K562 (cell line): ENCODE measurements at regions not wholly inside any gene's neighbourhood (a gene's known extent, or its start where the extent isn't known, plus 50 kb on each side); places are given as distances from the start of the nearest gene placed in this dataset.

Experiments
- ATAC-seq: fragments of 200-7000 bp; cut with Tn5 transposase; 3 replicates; pipeline ENCODE4 v1.9.1; 2020; ENCODE audit warnings: moderate library complexity
- BruUV-seq: library from RNA; stranded (reverse); fragments of 400-500 nt; replicated peaks from 2 replicates; lab custom pipeline; 2021; lab: Mats Ljungman, UMichigan
- CTCF ChIA-PET: fragments of 300-600 bp; formaldehyde crosslinking; extraction: SDS; loops from one replicate; lab custom pipeline; 2021; ENCODE audit warnings: low intra/inter-chr PET ratio; lab: Yijun Ruan, JAX
- POLR2A ChIA-PET: fragments of 300-600, 350-650 bp; sonication (Branson Sonifier 250); formaldehyde crosslinking; extraction: SDS; loops from one replicate; lab custom pipeline; 2021; ENCODE audit warnings: antibody characterized with exemption, inconsistent platforms; lab: Yijun Ruan, JAX
- DNase-seq, 4 experiments: peaks; one replicate each; pipeline versions ENCODE4 v3.0.0 to v3.0.0-alpha.2; 2011 to 2018; ENCODE audit warnings: low spot score in 3 of 4, mixed read lengths in 3 of 4; ENCODE audit errors: extremely low read depth in 1 of 4
- FAIRE-seq: peaks from 2 replicates; lab custom pipeline; 2011; peaks lifted over from hg19 to GRCh38; lab: Jason Lieb, UNC
- H2AFZ ChIP-seq: 2 replicates; pipeline ENCODE4 v1.6.0; 2011; ENCODE audit warnings: low read depth, low read length, control low read depth, inconsistent platforms
- H3K27ac ChIP-seq: fragments of 200-600 bp; 3 replicates; pipeline ENCODE4 v1.8.0; 2011; ENCODE audit warnings: low read depth, mild to moderate bottlenecking, control low read depth, inconsistent platforms, low read length, moderate library complexity, mixed read lengths; ENCODE audit errors: extremely low read depth
- H3K27me3 ChIP-seq, 2 experiments: fragments of 300-600 bp in 1 of 2; 2 replicates in 1 of 2; 3 replicates in 1 of 2; pipeline versions ENCODE4 v1.6.0 to v1.8.0; 2011; ENCODE audit warnings: inconsistent platforms in 2 of 2, low read length in 2 of 2, mild to moderate bottlenecking in 1 of 2, mixed read lengths in 1 of 2, moderate library complexity in 1 of 2; ENCODE audit not compliant: control insufficient read depth in 2 of 2, insufficient read depth in 2 of 2
- H3K36me3 ChIP-seq: fragments of 300-600 bp; 3 replicates; pipeline ENCODE4 v1.8.0; 2011; ENCODE audit warnings: mild to moderate bottlenecking, low read length, inconsistent platforms; ENCODE audit not compliant: control insufficient read depth, insufficient read depth
- H3K4me1 ChIP-seq, 2 experiments: fragments of 200-600 bp in 1 of 2; replicated peaks in 1 of 2; 2 replicates in 1 of 2; 3 replicates in 1 of 2; pipeline versions ENCODE4 v1.5.1 to v1.8.0; 2011; ENCODE audit warnings: inconsistent platforms in 2 of 2, low read length in 2 of 2, mild to moderate bottlenecking in 1 of 2, mixed read lengths in 1 of 2, moderate library complexity in 1 of 2; ENCODE audit not compliant: control insufficient read depth in 2 of 2, insufficient read depth in 2 of 2
- H3K4me2 ChIP-seq: 2 replicates; pipeline ENCODE4 v1.6.1; 2011; ENCODE audit warnings: low read length, control low read depth, inconsistent platforms, mixed read lengths; ENCODE audit not compliant: insufficient read depth
- H3K4me3 ChIP-seq: fragments of 200-600 bp; sonication (generic), shearing (Covaris generic); 2 replicates; pipeline ENCODE4 v1.5.1; 2016; ENCODE audit warnings: control low read depth, inconsistent platforms
- H3K79me2 ChIP-seq: fragments of 200-600 bp; 3 replicates; pipeline ENCODE4 v1.8.0; 2011; ENCODE audit warnings: low read length, inconsistent platforms; ENCODE audit not compliant: control insufficient read depth, insufficient read depth
- H3K9ac ChIP-seq, 2 experiments: 2 replicates each; pipeline versions ENCODE4 v1.6.0 to v1.6.1; 2011; ENCODE audit warnings: low read depth in 2 of 2, low read length in 2 of 2, control low read depth in 1 of 2, inconsistent platforms in 1 of 2, mild to moderate bottlenecking in 1 of 2, mixed read lengths in 1 of 2; ENCODE audit not compliant: insufficient read depth in 1 of 2
- H3K9me1 ChIP-seq: one replicate; pipeline ENCODE4 v1.6.0; 2011; ENCODE audit warnings: inconsistent platforms, mild to moderate bottlenecking, low read length, moderate library complexity; ENCODE audit not compliant: control insufficient read depth, insufficient read depth
- H3K9me3 ChIP-seq: replicated peaks from 2 replicates; pipeline ENCODE4 v1.5.1; 2011; ENCODE audit warnings: low read depth, low read length, inconsistent platforms; ENCODE audit not compliant: control insufficient read depth, insufficient read depth
- H4K20me1 ChIP-seq: replicated peaks from 2 replicates; pipeline ENCODE4 v1.6.1; 2011; ENCODE audit warnings: low read length, inconsistent platforms, mixed read lengths; ENCODE audit not compliant: control insufficient read depth, insufficient read depth
- ARNT ChIP-seq, 2 experiments: fragments of 450-650 bp; IDR thresholded peaks; 2 replicates each; pipeline ENCODE4 v1.6.1; 2016; ENCODE audit warnings: mild to moderate bottlenecking in 1 of 2
- BHLHE40 ChIP-seq: IDR thresholded peaks from 2 replicates; pipeline ENCODE4 v1.6.1; 2011; ENCODE audit warnings: low read length, improper control_type of control experiment
- FUS ChIP-seq: fragments of 200-400 bp; formaldehyde crosslinking; optimal IDR thresholded peaks from 2 replicates; pipeline ENCODE3; 2017; ENCODE audit warnings: low read depth, low read length
- HNRNPLL ChIP-seq: fragments of 200-400 bp; formaldehyde crosslinking; IDR thresholded peaks from 2 replicates; pipeline ENCODE4 v1.6.1; 2017; ENCODE audit warnings: low read length, low read depth, mild to moderate bottlenecking; ENCODE audit not compliant: poor library complexity, severe bottlenecking
- NR3C1 ChIP-seq: sonication (generic); formaldehyde crosslinking; IDR thresholded peaks from 2 replicates; pipeline ENCODE4 v1.8.1; 2022; ENCODE audit warnings: missing genetic modification reagents
- XRCC3 ChIP-seq: fragments of 450-650 bp; IDR thresholded peaks from 2 replicates; pipeline ENCODE4 v1.6.1; 2017; ENCODE audit warnings: mild to moderate bottlenecking, moderate library complexity
- ZBTB40 ChIP-seq, 2 experiments: fragments of 450-650 bp in 1 of 2; sonication (generic) in 1 of 2; formaldehyde crosslinking in 1 of 2; IDR thresholded peaks; 2 replicates each; pipeline versions ENCODE4 v1.7.1 to v1.9.0; 2016 to 2022; ENCODE audit warnings: inconsistent platforms in 1 of 2, mild to moderate bottlenecking in 1 of 2, missing genetic modification reagents in 1 of 2
- WGBS: fragments of 100-300 bp; shearing (Covaris generic); methylation state at CpG from one replicate; pipeline ENCODE4 v1.1.6; 2016; ENCODE audit warnings: low coverage, mixed read lengths; ENCODE audit not compliant: insufficient coverage; ENCODE audit errors: missing lambda C conversion rate; 5-methylcytosine and 5-hydroxymethylcytosine counted together
- in situ Hi-C: fragments of 300-500 bp; cut with MboI; formaldehyde crosslinking; loops from 4 replicates; pipeline ENCODE4 v1.15.0; 2018; ENCODE audit warnings: inconsistent platforms, mixed read lengths
- intact Hi-C: fragments of 100-400 bp; cut with micrococcal nuclease; formaldehyde crosslinking; loops from 2 replicates; pipeline ENCODE4 v1.14.2; 2022
- TF ChIP-seq, protein P1 (sequence below), 2 experiments: fragments of 450-650 bp; conservative IDR thresholded peaks; 2 replicates each; pipeline ENCODE4 v1.6.1; 2017; ENCODE audit warnings: mild to moderate bottlenecking in 2 of 2, moderate library complexity in 2 of 2
- TF ChIP-seq, protein P2 (sequence below): fragments of 450-650 bp; IDR thresholded peaks from 2 replicates; pipeline ENCODE4 v1.6.1; 2016; ENCODE audit warnings: antibody characterized with exemption

GRCh38 chr9:65426231-65426630, 141.2 kb upstream of the FOXD4L5 start:
- in situ Hi-C loops, result no loop called here
- Histone ChIP-seq H4K20me1 (no peaks in the 10 kb centered on the region), H3K27me3 (no peaks in the 10 kb centered on the region), H3K9ac (no peak overlapping the region), H3K36me3 (no peaks in the 10 kb centered on the region), H2AFZ (no peak overlapping the region), H3K4me3 (no peak overlapping the region), H3K9me1 (no peaks in the 10 kb centered on the region), H3K4me1 (peaks cover 0 to 7% of the 10 kb centered on the region in 2 experiments; a peak in 3 of 5 replicates), H3K9me3 (no peaks in the 10 kb centered on the region), H3K27ac (no peak overlapping the region), H3K79me2 (no peaks in the 10 kb centered on the region), H3K4me2 (no peak overlapping the region)
- ATAC-seq (no peak), DNase-seq (no peak), FAIRE-seq (no peak)
- POLR2A ChIA-PET, result no interaction called here
- TF ChIP-seq XRCC3, result no peak
- TF ChIP-seq BHLHE40, result no peak
- no peak for TF ChIP-seq HNRNPLL
- no peak for TF ChIP-seq NR3C1
- no peak for TF ChIP-seq FUS
- TF ChIP-seq, protein P1, sequence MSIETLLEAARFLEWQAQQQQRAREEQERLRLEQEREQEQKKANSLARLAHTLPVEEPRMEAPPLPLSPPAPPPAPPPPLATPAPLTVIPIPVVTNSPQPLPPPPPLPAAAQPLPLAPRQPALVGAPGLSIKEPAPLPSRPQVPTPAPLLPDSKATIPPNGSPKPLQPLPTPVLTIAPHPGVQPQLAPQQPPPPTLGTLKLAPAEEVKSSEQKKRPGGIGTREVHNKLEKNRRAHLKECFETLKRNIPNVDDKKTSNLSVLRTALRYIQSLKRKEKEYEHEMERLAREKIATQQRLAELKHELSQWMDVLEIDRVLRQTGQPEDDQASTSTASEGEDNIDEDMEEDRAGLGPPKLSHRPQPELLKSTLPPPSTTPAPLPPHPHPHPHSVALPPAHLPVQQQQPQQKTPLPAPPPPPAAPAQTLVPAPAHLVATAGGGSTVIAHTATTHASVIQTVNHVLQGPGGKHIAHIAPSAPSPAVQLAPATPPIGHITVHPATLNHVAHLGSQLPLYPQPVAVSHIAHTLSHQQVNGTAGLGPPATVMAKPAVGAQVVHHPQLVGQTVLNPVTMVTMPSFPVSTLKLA (conservative IDR thresholded peaks at IDR 0.05), result no peak
- no peak for TF ChIP-seq ARNT (IDR thresholded peaks at IDR 0.05)
- TF ChIP-seq, protein P2, sequence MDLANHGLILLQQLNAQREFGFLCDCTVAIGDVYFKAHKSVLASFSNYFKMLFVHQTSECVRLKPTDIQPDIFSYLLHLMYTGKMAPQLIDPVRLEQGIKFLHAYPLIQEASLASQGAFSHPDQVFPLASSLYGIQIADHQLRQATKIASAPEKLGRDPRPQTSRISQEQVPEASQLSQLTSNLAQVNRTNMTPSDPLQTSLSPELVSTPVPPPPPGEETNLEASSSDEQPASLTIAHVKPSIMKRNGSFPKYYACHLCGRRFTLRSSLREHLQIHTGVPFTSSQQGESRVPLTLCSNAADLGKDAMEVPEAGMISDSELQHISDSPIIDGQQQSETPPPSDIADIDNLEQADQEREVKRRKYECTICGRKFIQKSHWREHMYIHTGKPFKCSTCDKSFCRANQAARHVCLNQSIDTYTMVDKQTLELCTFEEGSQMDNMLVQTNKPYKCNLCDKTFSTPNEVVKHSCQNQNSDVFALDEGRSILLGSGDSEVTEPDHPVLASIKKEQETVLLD, result no peak
- no peak for TF ChIP-seq ZBTB40 (IDR thresholded peaks at IDR 0.05)
- TF ChIP-seq ZBTB40 (CRISPR knock-in tag; IDR thresholded peaks at IDR 0.05), result no peak
- intact Hi-C loops, result no loop called here
- WGBS, result 26% methylated on average over 8 of the region's 8 CpGs
- no TSS peak for BruUV-seq
- CTCF ChIA-PET, result no interaction called here
